ENCODE measurements at regions not wholly inside any gene's neighbourhood (a gene's known extent, or its start where the extent isn't known, plus 50 kb on each side); places are given as distances from the start of the nearest gene placed in this dataset.
"Not testable (repeated sequence)": the region's sequence is repeated elsewhere in the genome, so short reads cannot be mapped to it uniquely, and the experiment has no call there.

DNA sequence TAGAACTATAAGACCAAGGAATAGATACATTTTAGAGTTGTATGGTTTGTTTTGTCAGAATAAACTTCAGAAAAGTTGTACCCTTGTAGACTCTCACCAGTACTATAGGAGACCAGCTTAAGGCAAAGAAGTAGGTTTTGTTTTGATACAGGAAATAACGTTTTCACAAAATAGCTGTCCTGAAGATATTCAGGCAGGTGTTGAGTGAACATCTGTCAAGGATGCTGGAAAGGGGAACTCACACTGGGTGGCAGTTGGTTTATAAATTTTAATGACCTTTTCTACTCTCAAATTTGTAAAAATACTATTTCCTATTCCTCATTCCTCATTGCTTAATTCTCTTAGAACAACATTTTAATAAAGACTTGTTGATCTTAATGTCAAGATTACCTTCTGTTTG lies 174.0 kb upstream of the MAN1A1 start:
- DNase-seq: no peak

DNA sequence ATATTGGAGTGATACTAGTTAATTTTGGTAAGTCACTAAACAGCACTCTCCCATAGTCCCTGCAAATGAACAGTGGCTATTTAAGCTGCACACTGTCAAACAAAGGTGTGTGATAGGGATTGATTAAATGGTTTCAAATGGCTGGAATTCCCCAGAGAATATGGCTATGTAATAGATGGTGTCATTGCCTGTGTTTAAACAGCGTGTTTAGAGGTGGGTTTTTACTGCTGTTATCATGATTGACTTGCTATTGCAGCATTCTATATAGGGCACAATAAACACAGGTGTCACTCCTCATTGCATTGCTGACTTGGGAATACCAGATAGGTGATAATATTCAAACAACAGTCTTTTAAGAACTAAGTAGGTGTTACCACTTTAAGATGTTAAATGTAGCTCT lies 171.7 kb upstream of the MAN1A1 start:
- no peak for DNase-seq

DNA sequence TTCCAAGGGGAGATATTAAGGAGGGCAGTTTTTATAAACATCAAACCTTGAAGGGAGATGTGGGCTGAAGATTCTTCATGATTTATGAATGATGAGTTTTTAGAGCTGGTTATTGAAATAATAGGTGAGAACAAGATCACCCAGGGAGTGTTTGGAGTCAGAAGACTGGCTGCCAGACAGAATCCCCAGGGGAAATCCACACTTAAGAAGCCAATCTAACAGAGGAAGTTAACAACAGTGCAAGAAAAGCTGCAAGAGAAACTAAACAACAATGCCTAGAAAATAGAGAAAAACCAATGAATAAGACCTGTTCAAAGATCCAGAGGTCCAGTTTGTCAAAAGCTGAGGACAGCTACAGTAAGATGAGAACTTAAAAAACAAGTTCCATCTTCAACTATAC lies 167.9 kb upstream of the MAN1A1 start:
- DNase-seq: no peak

DNA sequence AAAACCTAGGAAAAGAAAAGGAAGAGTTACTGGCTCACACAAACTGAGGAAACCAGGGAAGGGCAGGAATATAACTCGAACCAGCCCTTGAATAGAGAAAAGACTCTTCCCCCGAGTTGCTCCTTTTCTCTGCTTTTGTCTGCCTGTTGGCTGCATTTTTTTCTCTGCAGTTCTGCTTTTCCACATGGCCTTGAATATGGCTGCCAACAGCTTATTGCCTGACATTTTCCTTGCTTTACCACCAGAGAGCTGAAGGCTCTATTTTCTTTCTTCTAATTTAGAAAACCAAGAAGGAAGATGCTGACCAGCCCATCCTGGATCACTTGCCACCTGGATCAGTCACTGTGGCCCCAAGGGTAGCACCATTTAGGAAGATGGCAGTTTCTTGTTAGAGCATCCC lies 164.8 kb upstream of the MAN1A1 start:
- no peak for DNase-seq

DNA sequence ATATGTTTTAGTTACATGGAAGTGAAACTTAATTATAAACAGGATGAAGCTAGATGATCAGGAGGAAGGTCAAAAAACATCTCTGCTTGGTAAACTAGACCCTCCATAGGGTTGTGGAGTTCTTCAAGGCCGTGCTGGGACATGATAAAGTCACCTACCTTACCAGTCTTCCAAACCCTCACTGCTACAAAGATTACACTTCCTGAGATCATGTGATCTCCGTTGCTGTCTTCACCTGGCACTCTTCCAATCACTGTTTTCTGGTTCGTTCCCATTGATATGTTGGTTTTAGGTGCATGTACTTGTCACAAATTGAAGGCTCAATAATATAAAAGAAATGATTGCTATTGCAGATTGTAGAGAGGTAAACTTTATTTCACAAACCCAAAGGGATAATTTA lies 161.5 kb upstream of the MAN1A1 start:
- no peak for DNase-seq

DNA sequence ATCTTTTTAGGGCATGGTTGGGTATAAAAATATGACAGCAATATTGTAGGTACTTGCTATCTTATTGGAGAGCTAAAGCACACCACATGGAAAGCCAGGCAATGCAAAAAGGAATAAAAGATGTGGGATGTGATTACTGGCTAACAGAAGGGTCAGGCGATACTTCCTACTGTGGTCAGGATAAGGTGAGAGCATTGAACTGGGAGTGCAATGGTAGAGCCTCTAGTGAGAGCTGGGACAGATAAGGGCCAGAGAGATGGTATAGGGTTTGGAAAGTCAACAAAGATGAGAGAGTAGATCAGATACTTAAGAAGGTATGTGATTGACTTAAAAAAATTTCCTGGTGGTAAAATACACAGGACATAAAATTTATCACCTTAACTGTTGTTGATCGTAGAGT lies 160.7 kb upstream of the MAN1A1 start:
- no peak for DNase-seq

DNA sequence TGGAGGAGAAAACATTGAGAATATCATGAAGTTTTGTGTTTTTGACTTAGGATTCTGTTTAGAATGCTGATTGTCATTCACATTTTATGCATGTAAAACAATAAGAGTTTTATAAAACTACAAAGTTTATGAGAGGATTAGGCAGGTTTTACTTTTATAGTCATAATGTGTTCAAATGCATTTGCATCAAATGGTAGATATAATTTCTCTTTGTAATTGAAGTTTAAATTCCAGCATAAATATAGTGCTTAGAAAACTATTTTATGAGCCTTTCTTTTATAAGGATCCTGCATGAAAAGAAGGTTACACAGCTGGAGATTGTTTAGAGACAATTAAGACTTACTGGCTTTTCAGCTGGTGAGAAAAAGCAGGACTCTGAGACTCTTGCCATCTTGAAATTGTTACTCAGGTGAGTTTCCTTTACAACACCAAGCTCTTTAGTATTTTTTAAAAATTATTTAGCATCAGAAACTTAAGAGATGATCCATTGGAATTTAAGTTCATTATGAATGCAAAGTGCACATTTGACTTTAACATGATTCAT lies 157.1 kb upstream of the MAN1A1 start:
- no peak for DNase-seq

DNA sequence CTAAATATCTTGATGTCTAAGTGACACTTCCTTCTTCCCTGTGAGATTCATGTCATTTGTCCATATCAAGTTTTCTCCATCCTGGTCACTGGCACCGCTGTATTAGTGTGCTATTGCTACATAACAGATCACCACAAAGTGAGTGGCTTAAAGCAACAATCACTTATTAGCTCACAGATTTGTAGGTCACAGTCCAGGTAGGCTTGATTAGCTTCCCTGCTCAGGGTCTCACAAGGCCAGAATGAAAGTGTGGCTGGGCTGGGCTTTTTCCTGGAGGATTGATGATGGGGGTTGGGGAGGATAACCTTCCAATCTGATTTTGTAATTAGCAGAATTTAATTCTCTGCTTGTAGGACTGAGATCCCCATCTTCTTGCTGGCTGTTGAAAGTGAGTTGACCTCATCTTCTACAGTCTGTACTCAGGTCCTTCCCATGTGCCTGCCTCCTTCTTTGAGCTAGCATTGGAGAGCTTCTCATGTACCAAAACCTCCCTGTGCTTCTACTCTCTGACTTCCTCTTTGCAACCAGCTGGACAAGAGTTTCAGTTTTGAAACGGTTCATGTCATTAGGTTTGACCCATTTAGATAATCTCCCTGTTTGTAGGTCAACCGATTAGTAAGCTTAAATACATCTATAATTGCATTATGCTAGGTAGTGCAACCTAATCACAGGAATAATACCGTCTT lies 152.4 kb upstream of the MAN1A1 start:
- DNase-seq: no peak

DNA sequence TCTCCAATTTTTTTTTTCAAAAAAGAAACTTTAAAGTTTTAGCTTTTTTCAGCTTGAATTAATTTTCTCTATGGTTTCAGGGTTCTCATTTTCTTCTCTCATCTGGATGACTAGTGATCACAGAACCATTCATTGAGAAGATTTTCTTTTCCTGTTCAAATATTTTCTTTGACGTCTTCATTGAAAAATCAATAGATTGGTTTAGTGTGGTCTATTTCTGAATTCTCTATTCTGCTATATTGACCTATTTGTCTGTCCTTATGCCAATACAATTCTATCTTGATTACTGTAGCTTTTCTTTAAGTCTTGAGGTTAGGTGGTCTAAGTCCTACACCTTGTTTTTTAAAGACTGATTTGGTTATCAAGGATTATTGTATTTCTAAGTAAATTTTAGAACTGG lies 150.2 kb upstream of the MAN1A1 start:
- no peak for DNase-seq

DNA sequence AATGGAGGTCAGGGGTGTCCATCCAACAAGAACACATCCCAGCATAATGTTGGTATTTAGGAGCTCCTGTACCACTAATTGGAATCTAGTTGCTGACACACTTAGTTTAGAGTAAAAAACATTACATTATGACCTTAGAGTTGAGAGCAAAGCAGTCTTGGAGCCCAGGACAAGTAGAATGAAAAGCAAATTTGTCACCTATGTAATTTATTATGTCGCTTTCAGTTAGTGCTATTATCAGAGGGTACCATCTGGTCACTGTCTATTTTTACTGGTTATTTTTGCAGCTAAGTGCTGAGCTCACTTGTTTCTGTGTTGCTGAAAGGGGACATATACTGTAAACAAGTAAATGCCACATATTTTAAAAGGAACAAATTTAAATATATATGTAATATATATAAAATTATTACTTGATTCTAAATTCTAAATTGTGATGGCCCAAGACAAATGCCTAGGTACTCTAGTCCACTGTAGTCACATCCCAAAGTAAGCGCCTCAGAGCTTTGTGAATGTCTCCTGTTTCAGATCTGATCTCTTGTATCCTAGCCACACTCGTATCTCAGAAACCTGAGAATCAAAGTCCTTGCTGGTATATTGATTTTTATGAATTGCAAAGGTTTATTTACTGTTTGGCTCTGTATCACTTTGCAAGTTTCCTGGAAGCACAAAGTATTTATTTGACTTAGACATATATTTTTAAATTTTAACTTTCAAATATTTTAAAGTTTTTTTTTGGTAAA lies 148.6 kb upstream of the MAN1A1 start:
- DNase-seq: no peak

DNA sequence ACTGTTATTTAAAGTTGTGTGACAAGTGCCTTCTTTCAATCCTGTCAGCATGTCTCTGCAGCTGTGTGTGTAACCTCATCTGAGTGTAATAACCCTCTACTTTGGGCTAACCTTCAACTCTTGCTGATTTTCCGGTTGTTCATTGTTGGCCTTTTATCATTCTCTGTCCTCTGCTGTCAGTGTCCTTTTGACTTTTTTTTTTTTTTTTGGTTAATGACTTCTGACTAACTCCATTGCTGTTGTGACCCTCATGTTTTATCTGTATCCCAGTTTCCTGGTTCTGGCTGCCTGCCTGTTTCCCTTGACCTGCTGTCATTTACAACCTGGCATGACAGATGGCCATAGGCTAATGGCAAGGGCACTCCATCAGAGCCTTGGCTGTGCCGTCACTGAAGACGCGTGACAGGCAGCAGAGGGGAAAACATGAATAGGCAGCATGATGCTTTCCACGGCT lies 145.7 kb upstream of the MAN1A1 start:
- DNase-seq: no peak

DNA sequence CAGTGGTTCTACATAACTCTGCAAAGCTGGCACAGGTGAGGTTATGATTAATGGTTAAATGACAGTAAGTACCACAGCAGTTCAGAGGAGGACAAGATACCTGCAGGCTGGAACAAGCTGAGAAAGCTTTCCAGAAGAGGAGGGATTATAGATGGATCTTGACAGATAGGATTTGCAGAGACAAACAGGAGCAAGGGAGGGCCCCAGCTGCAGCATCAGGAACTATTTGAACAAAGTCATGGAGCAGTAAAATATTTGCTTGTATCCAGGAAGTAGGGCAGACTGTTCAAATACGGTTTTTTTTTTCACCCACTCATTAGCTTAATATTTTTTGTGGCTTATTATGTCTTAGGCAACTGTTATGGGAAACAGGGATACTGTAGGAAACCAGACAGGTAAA lies 144.4 kb upstream of the MAN1A1 start:
- no peak for DNase-seq

DNA sequence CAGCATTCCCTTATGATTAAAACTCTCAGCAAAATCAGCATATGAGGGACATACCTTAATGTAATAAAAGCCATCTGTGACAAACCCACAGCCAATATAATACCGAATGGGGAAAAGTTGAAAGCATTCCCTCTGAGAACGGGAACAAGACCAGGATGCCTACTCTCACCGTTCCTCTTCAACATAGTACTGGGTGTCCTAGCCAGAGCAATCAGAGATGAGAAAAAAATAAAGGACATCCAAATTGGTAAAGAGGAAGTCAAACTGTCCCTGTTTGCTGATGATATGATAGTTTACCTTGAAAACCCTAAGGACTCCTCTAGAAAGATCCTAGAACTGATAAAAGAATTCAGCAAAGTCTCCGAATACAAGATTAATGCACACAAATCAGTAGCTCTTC lies 141.6 kb upstream of the MAN1A1 start:
- not testable (repeated sequence) for DNase-seq

DNA sequence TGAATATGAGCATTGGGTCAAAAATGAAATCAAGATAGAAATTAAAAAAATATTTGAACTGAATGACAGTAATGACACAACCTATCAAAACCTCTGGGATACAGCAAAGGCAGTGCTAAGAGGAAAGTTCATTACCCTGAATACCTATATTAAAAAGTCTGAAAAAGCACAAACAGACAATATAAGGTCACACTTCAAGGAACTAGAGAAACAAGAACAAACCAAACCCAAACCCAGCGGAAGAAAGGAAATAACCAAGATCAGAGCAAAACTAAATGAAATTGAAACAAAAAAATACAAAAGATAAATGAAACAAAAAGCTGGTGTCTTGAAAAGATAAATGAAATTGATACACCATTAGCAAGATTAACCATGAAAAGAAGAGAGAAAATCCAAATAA lies 140.5 kb upstream of the MAN1A1 start:
- DNase-seq: not testable (repeated sequence)

DNA sequence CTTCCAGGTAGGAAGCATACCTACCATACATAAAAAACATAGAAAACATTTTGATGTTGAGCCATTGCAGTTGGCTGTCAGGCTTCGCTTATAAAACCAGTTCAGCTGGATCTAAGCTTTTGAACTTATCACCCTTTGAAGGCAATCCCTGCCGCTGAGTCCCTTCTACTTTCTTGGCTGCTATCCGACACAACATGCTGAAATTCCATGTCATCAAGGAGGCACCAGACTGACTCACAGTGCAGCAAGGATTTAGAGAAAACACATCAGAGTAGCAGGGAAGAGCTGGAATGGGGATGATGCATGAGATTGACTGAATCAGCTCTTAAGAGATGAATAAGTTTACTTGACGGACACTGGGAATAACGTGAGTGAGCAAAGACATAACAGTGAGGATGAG lies 135.0 kb upstream of the MAN1A1 start:
- no peak for DNase-seq

DNA sequence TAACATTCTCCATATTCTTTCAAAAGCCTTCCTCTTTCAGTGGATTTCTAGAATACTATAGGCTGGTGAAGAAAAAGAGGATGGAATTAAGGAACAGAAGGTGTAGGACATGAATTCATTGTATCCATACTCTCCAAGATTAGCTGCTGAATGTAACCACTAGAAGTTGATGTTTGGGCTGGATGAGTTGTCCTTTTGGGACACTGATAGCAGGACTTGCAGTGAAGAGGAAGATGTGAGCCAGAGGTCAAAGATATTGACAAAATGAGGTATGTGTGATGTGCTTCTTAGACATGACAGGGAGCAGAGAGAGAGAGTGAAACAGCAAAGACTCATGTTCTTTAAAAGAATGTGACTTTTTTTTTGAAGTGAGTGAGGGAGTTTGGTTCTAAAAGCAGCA lies 134.3 kb upstream of the MAN1A1 start:
- DNase-seq: no peak

DNA sequence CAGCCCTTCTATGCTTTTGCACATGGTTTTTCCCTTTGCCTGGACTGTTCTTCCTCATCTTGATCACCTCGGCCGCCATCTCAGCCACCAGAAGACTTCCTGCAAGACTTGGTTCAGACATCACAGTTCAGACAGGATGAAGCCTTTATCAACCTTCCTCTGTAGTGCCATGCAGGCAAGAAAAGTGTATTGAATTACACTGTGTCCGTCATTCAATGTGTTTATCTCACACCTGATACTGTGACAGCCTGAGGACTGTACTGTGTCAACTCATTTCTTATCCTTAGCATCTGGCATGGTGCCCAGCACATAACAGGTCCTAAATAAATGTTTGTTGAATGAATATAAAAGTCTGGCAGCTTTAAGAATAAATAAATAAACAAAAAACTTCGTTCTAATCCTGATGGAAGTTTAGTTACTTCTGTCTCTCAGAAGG lies 133.3 kb upstream of the MAN1A1 start:
- DNase-seq: no peak

DNA sequence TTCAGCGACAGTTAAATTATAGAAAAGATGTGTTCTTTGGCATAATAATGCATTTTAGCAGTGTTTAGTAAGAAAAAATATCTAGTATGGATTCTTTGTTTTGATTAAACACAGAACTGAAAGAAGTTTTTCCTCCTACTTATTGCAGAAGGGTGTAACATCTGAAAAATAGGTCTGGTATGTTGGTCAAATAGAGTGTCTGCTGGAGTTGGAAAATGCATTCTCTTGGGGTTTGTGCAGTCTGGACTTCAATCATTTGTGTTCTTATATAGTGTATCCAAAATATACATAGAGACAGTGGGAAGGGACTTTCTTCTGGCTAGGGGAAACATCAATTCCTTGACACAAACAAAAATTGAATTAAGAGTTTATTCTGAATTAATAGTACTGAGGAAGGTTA lies 132.4 kb upstream of the MAN1A1 start:
- DNase-seq: no peak

DNA sequence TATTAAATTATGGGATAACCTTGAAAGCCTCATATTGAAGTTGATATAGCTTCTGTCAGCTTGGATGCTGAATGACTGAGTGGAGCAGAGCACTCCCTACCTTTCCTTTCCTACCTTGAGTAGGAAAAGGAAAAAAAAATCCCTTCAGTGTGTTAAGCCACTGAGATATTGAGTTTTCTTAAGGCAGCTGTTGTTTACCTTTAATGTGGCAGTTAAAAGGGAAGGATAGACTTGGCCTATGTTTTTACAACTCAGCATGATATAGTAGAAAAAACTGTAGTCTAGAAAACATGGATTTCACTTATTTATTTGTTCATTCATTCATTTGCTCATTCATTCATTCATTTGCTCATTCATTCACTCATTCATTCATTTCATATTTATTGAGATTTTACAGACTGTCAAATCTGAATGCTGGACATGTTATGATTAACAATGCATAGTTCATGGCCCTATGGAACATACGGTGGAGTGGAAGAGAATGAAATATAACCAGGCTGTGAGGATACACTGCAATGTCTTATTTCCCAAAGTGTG lies 131.5 kb upstream of the MAN1A1 start:
- DNase-seq: no peak

DNA sequence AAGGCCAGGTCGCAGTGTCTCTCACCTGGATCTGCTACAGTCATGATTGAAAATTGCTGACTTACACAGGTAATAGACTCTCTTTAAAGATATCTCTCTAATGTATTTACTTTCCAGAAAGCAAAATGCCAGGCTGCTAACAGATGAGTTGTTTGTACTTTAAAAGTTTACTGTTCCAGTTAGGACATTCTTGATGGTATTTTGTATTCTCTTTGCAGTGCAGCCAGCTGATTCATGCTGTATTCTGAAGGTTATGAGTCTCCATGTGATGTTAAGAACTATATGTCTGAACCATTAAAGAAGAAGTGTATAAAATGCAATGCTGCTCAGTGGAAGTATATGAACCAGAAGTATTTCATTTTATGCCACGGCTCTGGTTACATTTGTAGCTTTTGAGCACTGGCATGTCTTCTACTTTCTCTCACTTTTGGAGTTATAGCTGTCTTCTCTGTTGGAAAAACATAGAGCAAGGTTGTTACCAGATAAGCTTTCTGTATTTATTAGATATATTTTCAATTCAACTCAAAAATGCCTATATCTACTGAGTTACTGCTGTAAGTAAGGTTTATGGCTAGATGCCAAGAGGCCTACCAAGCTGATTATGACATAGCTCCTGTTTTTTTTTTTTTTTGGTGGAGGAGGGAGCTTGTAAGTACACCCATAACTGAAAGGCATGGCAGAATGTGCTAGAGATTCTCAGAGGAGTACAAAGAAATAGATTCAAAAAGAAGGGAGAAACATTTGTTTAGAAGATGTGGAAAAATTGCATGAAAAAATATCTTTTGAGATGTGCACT lies 130.5 kb upstream of the MAN1A1 start:
- DNase-seq: no peak

DNA sequence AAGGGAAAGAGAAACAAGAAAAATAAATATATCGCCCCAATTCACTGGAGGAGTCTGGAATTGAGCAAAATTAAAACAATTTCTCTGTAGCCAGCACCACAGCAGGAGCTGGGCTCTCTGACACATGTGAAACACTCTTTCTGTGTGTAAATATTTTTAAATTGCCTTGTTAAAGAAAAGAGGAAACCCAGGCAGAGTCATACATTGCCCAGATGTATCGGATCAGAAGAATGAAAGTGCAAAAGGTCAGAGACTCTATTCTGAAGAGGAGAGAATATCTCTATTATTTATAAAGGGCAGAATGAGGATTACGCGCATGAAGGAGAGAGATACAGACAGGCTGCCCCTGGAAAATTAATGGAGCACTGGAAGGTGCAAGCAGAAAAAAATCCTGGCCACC lies 127.0 kb upstream of the MAN1A1 start:
- DNase-seq: no peak

DNA sequence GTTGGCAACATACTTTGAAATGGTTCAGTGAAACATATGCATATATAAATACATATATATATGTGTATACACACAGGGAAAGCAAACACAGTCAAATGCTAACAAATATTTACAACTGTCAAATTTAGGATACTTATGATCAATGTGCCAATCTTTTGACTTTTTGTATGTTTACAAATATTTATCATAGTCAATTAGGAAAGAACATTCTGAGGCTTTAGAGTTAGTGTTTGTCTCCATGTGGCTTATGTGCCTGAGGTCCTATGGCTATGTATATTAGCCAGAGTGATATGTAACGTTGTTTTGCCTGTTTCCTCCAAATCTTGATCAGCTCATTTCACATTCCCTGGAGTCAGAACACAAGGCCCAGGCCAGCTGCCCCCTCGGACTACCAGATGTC lies 126.5 kb upstream of the MAN1A1 start:
- no peak for DNase-seq

DNA sequence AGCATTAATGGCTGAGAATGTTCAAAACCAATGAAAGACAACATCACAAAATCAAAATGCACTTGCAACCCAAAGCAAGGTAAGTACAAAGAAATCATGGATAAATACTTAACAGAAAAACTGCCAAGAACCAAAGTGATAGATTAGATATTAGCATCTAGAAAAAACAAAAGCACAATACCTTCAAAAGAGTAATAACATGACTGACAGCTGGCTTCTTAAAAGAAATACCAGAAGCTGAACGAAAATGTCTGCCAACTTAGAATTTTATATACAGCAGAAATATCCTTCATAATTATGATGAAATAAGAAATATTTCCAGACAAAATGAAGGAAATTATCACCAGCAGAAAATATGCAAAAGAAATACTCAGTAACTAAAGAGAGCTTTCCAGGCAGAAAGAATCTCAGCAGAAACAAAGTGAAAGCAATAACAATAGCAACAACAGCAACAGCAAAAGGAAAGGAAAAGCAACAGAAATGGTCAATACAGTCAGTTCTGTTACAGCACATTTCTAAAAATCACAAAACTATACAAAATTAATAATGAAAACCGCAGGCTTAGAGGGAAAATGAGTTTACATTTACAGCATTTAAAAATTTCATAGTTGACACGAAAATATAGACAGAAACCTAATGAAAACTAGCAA lies 121.5 kb upstream of the MAN1A1 start:
- no peak for DNase-seq

Data from right forelimb (tissue), 1 donor.